Left hindlimb (tissue), 1 donor: ENCODE measurements at regions not wholly inside any gene's neighbourhood (a gene's known extent, or its start where the extent isn't known, plus 50 kb on each side); places are given as distances from the start of the nearest gene placed in this dataset.
"Not testable (repeated sequence)": the region's sequence is repeated elsewhere in the genome, so short reads cannot be mapped to it uniquely, and the experiment has no call there.

Source experiments
- DNase-seq: peaks from one replicate; pipeline ENCODE4 v3.0.0-alpha.2; 2018

- DNase-seq, result no peak
These were observed 1274.6 kb downstream of the REEP3 start for GRCh38 chr10:64795847-64796246.

- DNase-seq, result no peak
These were observed 1277.1 kb downstream of the REEP3 start for GRCh38 chr10:64798297-64798696.

GRCh38 chr10:64808233-64808632 is 1287.0 kb downstream of the REEP3 start:
- not testable (repeated sequence) for DNase-seq

- not testable (repeated sequence) for DNase-seq
These were observed 1288.8 kb downstream of the REEP3 start for GRCh38 chr10:64810046-64810445.

- no peak for DNase-seq
These were observed 1292.2 kb downstream of the REEP3 start for GRCh38 chr10:64813391-64813790.

- no peak for DNase-seq
These were observed 1293.0 kb downstream of the REEP3 start for GRCh38 chr10:64814201-64814600.

- no peak for DNase-seq
These were observed 1308.7 kb downstream of the REEP3 start for GRCh38 chr10:64829888-64830412.

GRCh38 chr10:64830869-64831268 is 1309.7 kb downstream of the REEP3 start:
- DNase-seq, result no peak

GRCh38 chr10:64840341-64840740 is 1319.1 kb downstream of the REEP3 start:
- no peak for DNase-seq

GRCh38 chr10:64846700-64847099 is 1325.5 kb downstream of the REEP3 start:
- no peak for DNase-seq

GRCh38 chr10:64855941-64856340 is 1334.7 kb downstream of the REEP3 start:
- no peak for DNase-seq

- DNase-seq, result no peak
These were observed 1338.7 kb downstream of the REEP3 start for GRCh38 chr10:64859911-64860310.

GRCh38 chr10:64863836-64864235 is 1342.6 kb downstream of the REEP3 start:
- DNase-seq, result no peak

- DNase-seq, result no peak
These were observed 1346.3 kb downstream of the REEP3 start for GRCh38 chr10:64867501-64867962.

- no peak for DNase-seq
These were observed 1351.9 kb downstream of the REEP3 start for GRCh38 chr10:64873088-64873487.

- DNase-seq, result no peak
These were observed 1352.8 kb downstream of the REEP3 start for GRCh38 chr10:64873959-64874358.

- no peak for DNase-seq
These were observed 1359.3 kb downstream of the REEP3 start for GRCh38 chr10:64880546-64880945.

GRCh38 chr10:64881257-64881656 is 1360.1 kb downstream of the REEP3 start:
- no peak for DNase-seq

- no peak for DNase-seq
These were observed 1375.4 kb downstream of the REEP3 start for GRCh38 chr10:64896582-64896981.

GRCh38 chr10:64906311-64906710 is 1385.1 kb downstream of the REEP3 start:
- not testable (repeated sequence) for DNase-seq

GRCh38 chr10:64924306-64924705 is 1403.1 kb downstream of the REEP3 start:
- DNase-seq, result not testable (repeated sequence)

- no peak for DNase-seq
These were observed 1430.8 kb downstream of the REEP3 start for GRCh38 chr10:64952042-64952441.

- no peak for DNase-seq
These were observed 1435.2 kb downstream of the REEP3 start for GRCh38 chr10:64956441-64956840.

GRCh38 chr10:64959116-64959515 is 1437.9 kb downstream of the REEP3 start:
- DNase-seq, result no peak

GRCh38 chr10:64959883-64960282 is 1438.7 kb downstream of the REEP3 start:
- DNase-seq, result no peak
